ENCODE measurements at regions not wholly inside any gene's neighbourhood (a gene's known extent, or its start where the extent isn't known, plus 50 kb on each side); places are given as distances from the start of the nearest gene placed in this dataset.

DNA sequence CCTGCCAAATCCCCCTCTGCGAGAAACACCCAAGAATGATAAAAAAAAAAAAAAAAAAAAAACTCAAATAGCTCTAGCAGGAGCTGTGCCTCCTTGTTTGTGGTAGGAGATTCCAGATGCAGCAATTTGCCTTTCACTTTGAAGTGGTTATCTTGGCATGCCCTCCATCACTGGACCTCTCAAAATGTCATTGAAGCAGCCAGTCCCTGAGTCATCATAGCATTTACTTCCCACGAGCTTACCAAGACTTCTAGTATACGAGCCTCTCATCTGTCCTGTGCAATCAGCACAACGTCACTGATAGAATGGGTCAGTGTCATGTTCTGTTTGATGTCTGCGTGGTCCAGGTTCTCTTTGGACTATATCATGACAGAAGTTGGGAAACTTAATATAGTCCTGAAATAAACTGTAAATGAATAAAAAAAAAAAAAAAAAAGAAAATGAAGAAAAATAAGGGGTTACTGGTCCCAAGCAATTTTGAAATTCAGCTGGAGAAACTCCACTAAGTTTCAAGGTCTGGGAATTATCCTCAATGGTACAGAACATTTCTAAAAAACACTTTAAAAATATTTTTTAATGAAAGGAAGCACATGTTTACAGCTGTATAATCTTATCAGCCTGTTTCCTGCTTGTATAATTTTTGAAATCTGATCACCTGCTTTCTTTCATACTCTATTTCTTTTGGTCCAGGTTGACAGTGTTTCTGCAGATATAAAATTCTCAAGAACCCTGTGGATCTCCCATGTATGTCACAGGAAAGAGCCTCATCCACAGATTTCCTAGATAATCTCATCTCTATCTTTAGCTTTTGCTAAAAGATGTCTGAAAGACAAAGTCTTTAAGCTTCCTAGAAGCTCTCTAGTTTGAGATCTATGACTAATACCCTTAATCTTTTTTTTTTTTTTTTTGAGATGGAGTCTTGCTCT, 74.1 kb upstream of the EHBP1 start:
- TF ChIP-seq, protein P1, sequence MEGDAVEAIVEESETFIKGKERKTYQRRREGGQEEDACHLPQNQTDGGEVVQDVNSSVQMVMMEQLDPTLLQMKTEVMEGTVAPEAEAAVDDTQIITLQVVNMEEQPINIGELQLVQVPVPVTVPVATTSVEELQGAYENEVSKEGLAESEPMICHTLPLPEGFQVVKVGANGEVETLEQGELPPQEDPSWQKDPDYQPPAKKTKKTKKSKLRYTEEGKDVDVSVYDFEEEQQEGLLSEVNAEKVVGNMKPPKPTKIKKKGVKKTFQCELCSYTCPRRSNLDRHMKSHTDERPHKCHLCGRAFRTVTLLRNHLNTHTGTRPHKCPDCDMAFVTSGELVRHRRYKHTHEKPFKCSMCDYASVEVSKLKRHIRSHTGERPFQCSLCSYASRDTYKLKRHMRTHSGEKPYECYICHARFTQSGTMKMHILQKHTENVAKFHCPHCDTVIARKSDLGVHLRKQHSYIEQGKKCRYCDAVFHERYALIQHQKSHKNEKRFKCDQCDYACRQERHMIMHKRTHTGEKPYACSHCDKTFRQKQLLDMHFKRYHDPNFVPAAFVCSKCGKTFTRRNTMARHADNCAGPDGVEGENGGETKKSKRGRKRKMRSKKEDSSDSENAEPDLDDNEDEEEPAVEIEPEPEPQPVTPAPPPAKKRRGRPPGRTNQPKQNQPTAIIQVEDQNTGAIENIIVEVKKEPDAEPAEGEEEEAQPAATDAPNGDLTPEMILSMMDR (IDR thresholded peaks at IDR 0.05; ENCODE audit: insufficient read depth, low read depth, low read length): no peak
- TF ChIP-seq EZH2 (IDR thresholded peaks at IDR 0.05; ENCODE audit: insufficient read depth, low read length): no peak

All from astrocyte (in vitro differentiated cells and primary cell).